Ishikawa (cell line): ENCODE measurements at regions not wholly inside any gene's neighbourhood (a gene's known extent, or its start where the extent isn't known, plus 50 kb on each side); places are given as distances from the start of the nearest gene placed in this dataset.

Experiments
- EP300 ChIP-seq: IDR thresholded peaks from 2 replicates; pipeline ENCODE4 v1.6.1; 2012; ENCODE audit warnings: borderline replicate concordance
- MAX ChIP-seq: IDR thresholded peaks from 2 replicates; pipeline ENCODE4 v1.6.1; 2012
- TAF1 ChIP-seq: IDR thresholded peaks from 2 replicates; pipeline ENCODE4 v1.6.1; 2012; ENCODE audit warnings: low read depth, mild to moderate bottlenecking
- TEAD4 ChIP-seq: IDR thresholded peaks from 2 replicates; pipeline ENCODE4 v1.6.1; 2012
- YY1 ChIP-seq: IDR thresholded peaks from 2 replicates; pipeline ENCODE4 v1.6.1; 2012; ENCODE audit warnings: low read depth
- TF ChIP-seq, protein P1 (sequence below): IDR thresholded peaks from 2 replicates; pipeline ENCODE4 v1.6.1; 2012; ENCODE audit warnings: low read depth, mild to moderate bottlenecking

DNA sequence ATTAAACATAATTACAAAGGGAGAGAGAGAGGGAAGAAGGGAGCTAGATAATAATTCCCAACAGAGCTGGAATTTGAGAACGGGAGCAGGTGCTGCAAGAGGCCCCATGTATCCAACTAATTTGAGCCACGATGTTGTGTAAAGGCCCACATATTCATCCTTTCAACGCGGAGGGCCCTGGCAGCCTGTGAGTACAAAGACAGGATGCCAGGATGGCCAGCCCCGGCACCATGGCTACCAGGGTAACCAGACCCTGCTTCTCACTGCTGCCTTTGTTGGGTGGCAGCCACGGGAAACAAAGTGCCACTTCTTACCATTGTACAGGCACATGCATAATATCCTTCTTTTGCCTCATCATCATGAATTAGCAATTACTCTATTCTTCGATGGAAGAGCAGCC, 492.0 kb upstream of the NRSN1 start:
- no peak for TF ChIP-seq EP300
- no peak for TF ChIP-seq TEAD4
- TF ChIP-seq, protein P1, sequence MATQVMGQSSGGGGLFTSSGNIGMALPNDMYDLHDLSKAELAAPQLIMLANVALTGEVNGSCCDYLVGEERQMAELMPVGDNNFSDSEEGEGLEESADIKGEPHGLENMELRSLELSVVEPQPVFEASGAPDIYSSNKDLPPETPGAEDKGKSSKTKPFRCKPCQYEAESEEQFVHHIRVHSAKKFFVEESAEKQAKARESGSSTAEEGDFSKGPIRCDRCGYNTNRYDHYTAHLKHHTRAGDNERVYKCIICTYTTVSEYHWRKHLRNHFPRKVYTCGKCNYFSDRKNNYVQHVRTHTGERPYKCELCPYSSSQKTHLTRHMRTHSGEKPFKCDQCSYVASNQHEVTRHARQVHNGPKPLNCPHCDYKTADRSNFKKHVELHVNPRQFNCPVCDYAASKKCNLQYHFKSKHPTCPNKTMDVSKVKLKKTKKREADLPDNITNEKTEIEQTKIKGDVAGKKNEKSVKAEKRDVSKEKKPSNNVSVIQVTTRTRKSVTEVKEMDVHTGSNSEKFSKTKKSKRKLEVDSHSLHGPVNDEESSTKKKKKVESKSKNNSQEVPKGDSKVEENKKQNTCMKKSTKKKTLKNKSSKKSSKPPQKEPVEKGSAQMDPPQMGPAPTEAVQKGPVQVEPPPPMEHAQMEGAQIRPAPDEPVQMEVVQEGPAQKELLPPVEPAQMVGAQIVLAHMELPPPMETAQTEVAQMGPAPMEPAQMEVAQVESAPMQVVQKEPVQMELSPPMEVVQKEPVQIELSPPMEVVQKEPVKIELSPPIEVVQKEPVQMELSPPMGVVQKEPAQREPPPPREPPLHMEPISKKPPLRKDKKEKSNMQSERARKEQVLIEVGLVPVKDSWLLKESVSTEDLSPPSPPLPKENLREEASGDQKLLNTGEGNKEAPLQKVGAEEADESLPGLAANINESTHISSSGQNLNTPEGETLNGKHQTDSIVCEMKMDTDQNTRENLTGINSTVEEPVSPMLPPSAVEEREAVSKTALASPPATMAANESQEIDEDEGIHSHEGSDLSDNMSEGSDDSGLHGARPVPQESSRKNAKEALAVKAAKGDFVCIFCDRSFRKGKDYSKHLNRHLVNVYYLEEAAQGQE = no peak
- TF ChIP-seq MAX = no peak
- TF ChIP-seq TAF1 = no peak
- no peak for TF ChIP-seq YY1
